NCI-H345 (cell line): ENCODE measurements at regions not wholly inside any gene's neighbourhood (a gene's known extent, or its start where the extent isn't known, plus 50 kb on each side); places are given as distances from the start of the nearest gene placed in this dataset.
"Not testable (repeated sequence)": the region's sequence is repeated elsewhere in the genome, so short reads cannot be mapped to it uniquely, and the experiment has no call there.

Source experiments
- DNase-seq: peaks from one replicate; lab custom pipeline; 2025; lab: John Stamatoyannopoulos, UW

GRCh38 chr7:76971201-76971600 is 61.0 kb downstream of the SPDYE17 start:
- not testable (repeated sequence) for DNase-seq

- DNase-seq: not testable (repeated sequence)
These were observed 62.3 kb downstream of the SPDYE17 start for GRCh38 chr7:76969892-76970291.

GRCh38 chr7:76965731-76966548 is 66.2 kb downstream of the SPDYE17 start:
- DNase-seq: not testable (repeated sequence)

- DNase-seq: not testable (repeated sequence)
These were observed 68.1 kb downstream of the SPDYE17 start for GRCh38 chr7:76964050-76964449.

GRCh38 chr7:76963061-76963460 is 69.1 kb downstream of the SPDYE17 start:
- not testable (repeated sequence) for DNase-seq

- not testable (repeated sequence) for DNase-seq
These were observed 71.7 kb downstream of the SPDYE17 start for GRCh38 chr7:76960400-76960986.

- DNase-seq: not testable (repeated sequence)
These were observed 72.4 kb downstream of the SPDYE17 start for GRCh38 chr7:76959573-76960399.

GRCh38 chr7:76956531-76956930 is 75.6 kb downstream of the SPDYE17 start:
- not testable (repeated sequence) for DNase-seq

GRCh38 chr7:76955124-76955523 is 77.0 kb downstream of the SPDYE17 start:
- DNase-seq: not testable (repeated sequence)

- DNase-seq: not testable (repeated sequence)
These were observed 87.6 kb downstream of the SPDYE17 start for GRCh38 chr7:76944603-76945002.

- not testable (repeated sequence) for DNase-seq
These were observed 90.1 kb downstream of the SPDYE17 start for GRCh38 chr7:76941809-76942765.

- DNase-seq: not testable (repeated sequence)
These were observed 94.4 kb downstream of the SPDYE17 start for GRCh38 chr7:76937781-76938180.

- not testable (repeated sequence) for DNase-seq
These were observed 94.8 kb downstream of the SPDYE17 start for GRCh38 chr7:76937330-76937729.

- DNase-seq: not testable (repeated sequence)
These were observed 95.8 kb downstream of the SPDYE17 start for GRCh38 chr7:76936346-76936745.

GRCh38 chr7:76934711-76935110 is 97.5 kb downstream of the SPDYE17 start:
- DNase-seq: not testable (repeated sequence)

GRCh38 chr7:76932957-76933356 is 99.2 kb downstream of the SPDYE17 start:
- not testable (repeated sequence) for DNase-seq

GRCh38 chr7:76931441-76931840 is 100.7 kb downstream of the SPDYE17 start:
- DNase-seq: not testable (repeated sequence)

GRCh38 chr7:76930416-76930815 is 101.7 kb downstream of the SPDYE17 start:
- DNase-seq: not testable (repeated sequence)

GRCh38 chr7:76928751-76929150 is 103.4 kb downstream of the SPDYE17 start:
- not testable (repeated sequence) for DNase-seq

GRCh38 chr7:76927741-76928393 is 104.3 kb downstream of the SPDYE17 start:
- not testable (repeated sequence) for DNase-seq

- DNase-seq: not testable (repeated sequence)
These were observed 105.7 kb downstream of the SPDYE17 start for GRCh38 chr7:76926416-76926815.
